GM23338 (cell line): ENCODE measurements at regions not wholly inside any gene's neighbourhood (a gene's known extent, or its start where the extent isn't known, plus 50 kb on each side); places are given as distances from the start of the nearest gene placed in this dataset.

Experiments
- ATAC-seq: fragments of 200-7000 bp; cut with Tn5 transposase; 3 replicates; pipeline ENCODE4 v1.9.1; 2020
- DNase-seq: peaks from one replicate; pipeline ENCODE4 v3.0.0-alpha.2; 2015; ENCODE audit warnings: low spot score
- H2AFZ ChIP-seq: fragments of 200-600 bp; sonication (generic); 2 replicates; pipeline ENCODE4 v1.8.0; 2016; ENCODE audit warnings: antibody characterized with exemption, mild to moderate bottlenecking, moderate library complexity
- H3F3A ChIP-seq: fragments of 200-600 bp; sonication (generic); replicated peaks from 2 replicates; pipeline ENCODE4 v1.8.0; 2017; ENCODE audit warnings: antibody characterized with exemption, mixed run types, low read depth
- H3K27ac ChIP-seq: fragments of 200-600 bp; sonication (generic); 2 replicates; pipeline ENCODE4 v1.6.1; 2016; ENCODE audit warnings: low read depth
- H3K27me3 ChIP-seq: fragments of 200-600 bp; sonication (generic); 2 replicates; pipeline ENCODE4 v1.8.0; 2016; ENCODE audit warnings: mild to moderate bottlenecking, mixed run types, moderate library complexity; ENCODE audit not compliant: insufficient read depth
- H3K36me3 ChIP-seq: fragments of 200-600 bp; sonication (generic); 2 replicates; pipeline ENCODE4 v1.8.0; 2016; ENCODE audit warnings: mild to moderate bottlenecking; ENCODE audit not compliant: insufficient read depth
- H3K4me1 ChIP-seq: fragments of 200-600 bp; sonication (generic); 2 replicates; pipeline ENCODE4 v1.8.0; 2016; ENCODE audit warnings: mild to moderate bottlenecking, moderate library complexity; ENCODE audit not compliant: insufficient read depth
- H3K4me2 ChIP-seq: fragments of 200-600 bp; sonication (generic); 2 replicates; pipeline ENCODE4 v1.7.1; 2017; ENCODE audit warnings: mixed run types
- H3K4me3 ChIP-seq: fragments of 200-600 bp; sonication (generic); 2 replicates; pipeline ENCODE4 v1.6.1; 2016; ENCODE audit warnings: mixed run types
- H3K79me2 ChIP-seq: fragments of 200-600 bp; sonication (generic); replicated peaks from 2 replicates; pipeline ENCODE4 v1.8.0; 2017; ENCODE audit warnings: mild to moderate bottlenecking; ENCODE audit not compliant: insufficient read depth
- H3K9me2 ChIP-seq: fragments of 200-600 bp; sonication (generic); 2 replicates; pipeline ENCODE4 v1.8.0; 2017; ENCODE audit not compliant: insufficient read depth
- H4K20me1 ChIP-seq: fragments of 200-600 bp; sonication (generic); replicated peaks from 2 replicates; pipeline ENCODE4 v1.8.0; 2017; ENCODE audit warnings: mild to moderate bottlenecking; ENCODE audit not compliant: insufficient read depth
- H3K27ac Mint-ChIP-seq: 2 replicates; pipeline ENCODE4 v1.8.0; 2020; ENCODE audit warnings: inconsistent platforms, mild to moderate bottlenecking, moderate library complexity, mixed read lengths
- H3K27me3 Mint-ChIP-seq: 3 replicates; pipeline ENCODE4 v1.8.0; 2022; ENCODE audit warnings: low read depth, mild to moderate bottlenecking, moderate library complexity, mixed read lengths, inconsistent platforms; ENCODE audit not compliant: insufficient read depth, poor library complexity
- H3K36me3 Mint-ChIP-seq: 3 replicates; pipeline ENCODE4 v1.8.0; 2021; ENCODE audit warnings: low read depth, mild to moderate bottlenecking, inconsistent platforms, moderate library complexity, mixed read lengths
- H3K4me1 Mint-ChIP-seq: 3 replicates; pipeline ENCODE4 v1.8.0; 2020; ENCODE audit warnings: mild to moderate bottlenecking, inconsistent platforms, mixed read lengths
- H3K4me3 Mint-ChIP-seq: 3 replicates; pipeline ENCODE4 v1.8.0; 2021; ENCODE audit warnings: moderate library complexity, mild to moderate bottlenecking, inconsistent platforms, mixed read lengths
- H3K9me3 Mint-ChIP-seq: 3 replicates; pipeline ENCODE4 v1.8.0; 2020; ENCODE audit warnings: moderate library complexity, mild to moderate bottlenecking, inconsistent platforms, mixed read lengths
- CREB1 ChIP-seq: fragments of 250-450 bp; sonication (Bioruptor Pico); IDR thresholded peaks from 2 replicates; pipeline ENCODE4 v1.5.0; 2020; ENCODE audit warnings: low read depth, mild to moderate bottlenecking, moderate library complexity
- CTCF ChIP-seq, 2 experiments: fragments of 200-600 bp in 1 of 2; sonication (generic) in 1 of 2; conservative IDR thresholded peaks; 2 replicates each; pipeline versions ENCODE4 v1.5.1 to v1.6.1; 2016 to 2017; ENCODE audit warnings: antibody characterized with exemption in 2 of 2, low read depth in 2 of 2, mild to moderate bottlenecking in 2 of 2, moderate library complexity in 1 of 2
- ETS1 ChIP-seq: IDR thresholded peaks from 2 replicates; pipeline ENCODE4 v1.6.1; 2016; ENCODE audit warnings: antibody characterized with exemption
- EZH2 ChIP-seq: fragments of 200-600 bp; sonication (generic); IDR thresholded peaks from one replicate; pipeline ENCODE4 v1.8.0; 2017; ENCODE audit warnings: antibody characterized with exemption, mild to moderate bottlenecking, low read depth; ENCODE audit not compliant: unreplicated experiment
- EZH2phosphoT487 ChIP-seq: fragments of 200-600 bp; sonication (generic); IDR thresholded peaks from one replicate; pipeline ENCODE4 v1.8.1; 2018; ENCODE audit warnings: antibody characterized with exemption; ENCODE audit not compliant: unreplicated experiment
- JUNB ChIP-seq: IDR thresholded peaks from one replicate; pipeline ENCODE4 v1.6.1; 2016; ENCODE audit warnings: antibody characterized with exemption; ENCODE audit not compliant: unreplicated experiment
- NANOG ChIP-seq: IDR thresholded peaks from 2 replicates; pipeline ENCODE4 v1.6.1; 2016; ENCODE audit warnings: antibody characterized with exemption, borderline replicate concordance
- POLR2AphosphoS5 ChIP-seq: IDR thresholded peaks from 2 replicates; pipeline ENCODE4 v1.6.1; 2016; ENCODE audit warnings: antibody characterized with exemption, low read depth
- REST ChIP-seq: IDR thresholded peaks from one replicate; pipeline ENCODE4 v1.6.1; 2018; ENCODE audit warnings: antibody characterized with exemption; ENCODE audit not compliant: unreplicated experiment
- STAT1 ChIP-seq: IDR thresholded peaks from one replicate; pipeline ENCODE4 v1.6.1; 2016; ENCODE audit warnings: antibody characterized with exemption; ENCODE audit not compliant: unreplicated experiment
- ZNF114 ChIP-seq: fragments of 250-450 bp; sonication (Bioruptor Pico); IDR thresholded peaks from 2 replicates; pipeline ENCODE4 v1.5.0; 2020; ENCODE audit warnings: mild to moderate bottlenecking, moderate library complexity
- ZNF331 ChIP-seq: fragments of 250-450 bp; sonication (Bioruptor Pico); IDR thresholded peaks from 2 replicates; pipeline ENCODE4 v1.5.0; 2020; ENCODE audit warnings: low read depth, mild to moderate bottlenecking, moderate library complexity
- ZNF462 ChIP-seq: fragments of 250-450 bp; sonication (Bioruptor Pico); IDR thresholded peaks from 2 replicates; pipeline ENCODE4 v1.5.0; 2020; ENCODE audit warnings: mild to moderate bottlenecking, moderate library complexity

GRCh38 chr4:8737075-8737474 lies 134.6 kb downstream of the HMX1 start:
- Histone ChIP-seq H3K4me2 (no peak overlapping the region), H2AFZ (no peak overlapping the region), H3K27me3 (no peaks in the 10 kb centered on the region), H3F3A (no peaks in the 10 kb centered on the region), H4K20me1 (no peaks in the 10 kb centered on the region), H3K4me3 (no peak overlapping the region), H3K79me2 (no peaks in the 10 kb centered on the region), H3K36me3 (no peaks in the 10 kb centered on the region), H3K4me1 (no peaks in the 10 kb centered on the region), H3K9me2 (no peaks in the 10 kb centered on the region), H3K27ac (no peak overlapping the region)
- peaks cover 5% of the 10 kb centered on the region; the same call in 2 of the 3 replicates for H3K4me1 Mint-ChIP-seq
- H3K27me3 Mint-ChIP-seq = peaks cover 19% of the 10 kb centered on the region
- H3K4me3 Mint-ChIP-seq = no peak overlapping the region
- DNase-seq (no peak), ATAC-seq (no peak)
- H3K36me3 Mint-ChIP-seq = peaks cover 10% of the 10 kb centered on the region; the same call in 1 of the 3 replicates
- no peak overlapping the region; the same call in 1 of the 2 replicates for H3K27ac Mint-ChIP-seq
- no peak for TF ChIP-seq ZNF462 (CRISPR knock-in tag)
- TF ChIP-seq POLR2AphosphoS5 = no peak
- no peak for TF ChIP-seq REST
- TF ChIP-seq EZH2phosphoT487 = no peak
- no peak for TF ChIP-seq ZNF331 (CRISPR knock-in tag)
- no peak for TF ChIP-seq CTCF (conservative IDR thresholded peaks at IDR 0.05; ENCODE audit: low read depth in 2 of 2)
- no peak for TF ChIP-seq STAT1
- no peak for TF ChIP-seq ZNF114 (CRISPR knock-in tag)
- TF ChIP-seq EZH2 = no peak
- no peak for TF ChIP-seq JUNB
- TF ChIP-seq CREB1 (CRISPR knock-in tag) = no peak
- no peak for TF ChIP-seq NANOG
- TF ChIP-seq ETS1 = no peak
- H3K9me3 Mint-ChIP-seq = peaks cover 26% of the 10 kb centered on the region; the same call in 2 of the 3 replicates
